Mucosa of stomach (tissue), 1 donor: ENCODE measurements at regions not wholly inside any gene's neighbourhood (a gene's known extent, or its start where the extent isn't known, plus 50 kb on each side); places are given as distances from the start of the nearest gene placed in this dataset.
"Not testable (repeated sequence)": the region's sequence is repeated elsewhere in the genome, so short reads cannot be mapped to it uniquely, and the experiment has no call there.

Experiments used
- H3K27me3 ChIP-seq: one replicate; pipeline ENCODE4 v1.7.0; 2013; ENCODE audit warnings: mild to moderate bottlenecking, low read length; ENCODE audit not compliant: control insufficient read depth, insufficient read depth
- H3K36me3 ChIP-seq: one replicate; pipeline ENCODE4 v1.7.0; 2013; ENCODE audit warnings: low read length; ENCODE audit not compliant: control insufficient read depth, insufficient read depth
- H3K4me1 ChIP-seq: one replicate; pipeline ENCODE4 v1.7.0; 2013; ENCODE audit warnings: mild to moderate bottlenecking, low read length; ENCODE audit not compliant: control insufficient read depth, insufficient read depth
- H3K4me3 ChIP-seq: one replicate; pipeline ENCODE4 v1.7.0; 2013; ENCODE audit warnings: low read length
- H3K9ac ChIP-seq: one replicate; pipeline ENCODE4 v1.7.0; 2013; ENCODE audit warnings: mild to moderate bottlenecking, low read length, moderate library complexity
- H3K9me3 ChIP-seq: one replicate; pipeline ENCODE4 v1.7.0; 2013; ENCODE audit warnings: mild to moderate bottlenecking, low read length, moderate library complexity; ENCODE audit not compliant: control insufficient read depth
- donor health status: Pancreatic carcinoma.

DNA sequence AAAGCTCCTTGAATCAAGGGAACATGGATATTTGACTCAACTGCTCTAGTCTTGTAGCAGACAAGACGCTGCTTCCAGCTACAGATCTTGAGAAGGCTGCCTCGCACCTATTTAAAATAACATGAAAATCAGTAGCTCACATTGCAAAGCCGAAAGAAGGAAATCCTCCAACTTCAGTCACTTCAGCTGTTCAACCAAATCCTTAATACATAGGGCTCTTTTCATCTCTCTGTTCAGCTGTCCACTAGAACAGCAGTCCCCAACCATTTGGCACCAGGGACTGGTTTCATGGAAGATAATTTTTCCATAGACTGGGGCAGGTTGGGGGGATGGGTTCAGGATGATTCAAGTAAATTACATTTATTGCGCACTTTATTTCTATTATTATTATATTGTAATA lies 1116.0 kb upstream of the TMEM132C start:
- Histone ChIP-seq H3K9me3 (no peaks in the 10 kb centered on the region), H3K9ac (no peak overlapping the region), H3K36me3 (no peaks in the 10 kb centered on the region), H3K4me1 (peaks cover 4% of the 10 kb centered on the region), H3K4me3 (no peak overlapping the region), H3K27me3 (no peaks in the 10 kb centered on the region)

- Histone ChIP-seq H3K9me3 (no peaks in the 10 kb centered on the region), H3K4me3 (no peak overlapping the region)
Measured at GRCh38 chr12:127153996-127154395, 1113.0 kb upstream of the TMEM132C start.

GRCh38 chr12:127154830-127155229 lies 1112.1 kb upstream of the TMEM132C start:
- not testable (repeated sequence) for H3K9ac ChIP-seq, H3K27me3 ChIP-seq, H3K36me3 ChIP-seq, H3K4me1 ChIP-seq, H3K4me3 ChIP-seq, H3K9me3 ChIP-seq

More at GRCh38 chr12:127153996-127154395, 1113.0 kb upstream of the TMEM132C start:
- no peaks in the 10 kb centered on the region for H3K4me1 ChIP-seq
- H3K27me3 ChIP-seq: no peaks in the 10 kb centered on the region
- H3K9ac ChIP-seq: no peak overlapping the region
- H3K36me3 ChIP-seq: no peaks in the 10 kb centered on the region

DNA sequence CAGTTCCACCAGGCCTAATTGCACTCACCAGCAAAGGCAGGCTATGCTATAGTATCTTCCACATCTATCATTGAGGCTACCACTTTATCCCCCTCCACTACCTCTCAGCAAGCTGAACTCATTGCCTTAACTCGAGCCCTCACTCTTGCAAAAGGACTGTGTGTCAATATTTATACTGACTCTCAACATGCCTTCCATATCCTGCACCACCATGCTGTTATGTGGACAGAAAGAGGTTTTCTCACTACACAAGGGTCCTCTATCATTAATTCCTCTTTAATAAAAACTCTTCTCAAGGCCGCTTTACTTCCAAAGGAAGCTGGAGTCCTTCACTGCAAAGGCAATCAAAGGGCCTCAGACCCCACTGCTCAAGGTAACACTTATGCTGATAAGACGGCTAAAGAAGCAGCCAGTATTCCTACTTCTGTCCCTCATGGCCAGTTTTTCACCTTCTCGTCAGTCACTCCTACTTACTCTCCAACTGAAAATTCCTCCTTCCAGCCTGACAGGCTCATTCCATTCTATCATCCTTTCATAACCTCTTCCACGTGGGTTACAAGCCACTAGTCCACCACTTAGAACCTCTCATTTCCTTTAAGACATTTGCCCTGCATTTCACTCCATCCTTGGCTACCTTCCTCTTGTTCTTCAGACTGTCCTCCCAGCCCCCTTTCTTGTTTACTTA lies 1110.9 kb upstream of the TMEM132C start:
- H3K4me3 ChIP-seq, H3K36me3 ChIP-seq: not testable (repeated sequence)

DNA sequence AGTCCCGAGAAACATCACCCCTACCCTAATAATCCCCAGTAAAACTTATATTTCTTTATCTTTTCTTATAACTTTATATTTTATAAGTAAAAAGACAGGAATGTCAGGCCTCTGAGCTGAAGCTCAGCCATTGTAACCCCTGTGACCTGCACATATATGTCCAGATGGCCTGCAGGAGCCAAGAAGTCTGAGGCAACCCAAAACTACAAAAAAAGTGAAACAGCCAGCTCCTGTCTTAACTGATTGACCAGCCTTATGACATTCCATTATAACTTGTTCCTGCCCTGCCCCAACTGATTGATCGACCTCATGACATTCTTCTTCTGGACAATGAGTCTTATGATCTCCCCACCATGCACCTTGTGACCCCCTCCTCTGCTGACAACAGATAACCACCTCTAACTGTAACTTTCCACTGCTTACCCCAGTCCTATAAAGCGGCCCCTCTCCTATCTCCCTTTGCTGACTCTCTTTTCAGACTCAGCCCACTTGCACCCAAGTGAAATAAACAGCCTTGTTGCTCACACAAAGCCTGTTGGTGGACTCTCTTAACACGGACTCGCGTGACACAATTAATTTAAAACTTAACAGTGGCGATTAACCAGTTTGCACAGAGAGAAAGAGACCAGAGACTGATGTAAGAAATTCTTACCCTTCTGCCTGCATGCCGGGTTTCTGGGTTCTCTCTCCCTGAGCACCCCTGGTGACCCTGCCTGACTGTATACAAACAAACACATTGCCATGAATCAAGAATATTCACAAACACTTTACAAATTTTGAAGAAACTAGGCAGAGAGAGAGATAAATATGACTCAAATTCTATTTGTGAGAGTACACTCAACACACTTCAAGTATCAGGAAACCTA lies 1109.2 kb upstream of the TMEM132C start:
- not testable (repeated sequence) for H3K4me3 ChIP-seq, H3K4me1 ChIP-seq, H3K36me3 ChIP-seq, H3K9me3 ChIP-seq, H3K27me3 ChIP-seq, H3K9ac ChIP-seq

More for the DNA sequence above, 1110.9 kb upstream of the TMEM132C start:
- not testable (repeated sequence) for H3K9ac ChIP-seq, H3K27me3 ChIP-seq, H3K4me1 ChIP-seq, H3K9me3 ChIP-seq

DNA sequence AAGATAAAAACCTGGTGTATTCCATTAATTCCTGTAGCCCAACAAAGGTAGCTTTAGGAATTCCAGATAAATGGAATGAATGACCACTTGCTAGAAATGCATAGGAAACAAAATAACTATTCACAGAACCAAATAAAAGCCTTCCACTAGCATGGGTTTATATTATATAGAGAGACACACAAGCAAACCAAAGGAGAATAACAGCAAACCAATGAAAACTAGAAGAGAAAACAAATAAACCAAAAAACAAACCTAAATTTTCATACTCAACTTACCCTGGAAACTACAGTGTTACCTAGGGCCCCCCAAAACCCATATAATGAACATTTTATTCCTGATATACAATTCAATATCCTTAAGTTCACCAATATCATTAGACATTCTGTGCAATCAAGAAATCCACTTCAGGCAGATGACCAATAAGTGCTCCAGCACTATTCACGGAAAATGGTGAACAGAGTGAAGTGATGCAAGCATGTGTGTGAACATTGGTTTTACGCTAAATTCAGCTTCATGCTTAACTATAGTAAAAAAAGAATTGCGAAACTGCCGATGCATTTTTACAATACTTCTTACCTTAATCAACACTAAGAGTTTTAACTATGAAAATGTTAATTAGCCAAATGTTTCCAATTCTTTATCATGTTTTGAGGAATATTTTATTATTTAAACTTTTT lies 1108.4 kb upstream of the TMEM132C start:
- Histone ChIP-seq H3K27me3 (no peaks in the 10 kb centered on the region), H3K9ac (no peak overlapping the region), H3K4me1 (no peaks in the 10 kb centered on the region), H3K36me3 (no peaks in the 10 kb centered on the region), H3K4me3 (no peak overlapping the region), H3K9me3 (no peaks in the 10 kb centered on the region)

- Histone ChIP-seq H3K4me1 (peaks cover 2% of the 10 kb centered on the region), H3K4me3 (no peak overlapping the region), H3K36me3 (no peaks in the 10 kb centered on the region), H3K9me3 (no peaks in the 10 kb centered on the region), H3K27me3 (no peaks in the 10 kb centered on the region), H3K9ac (no peak overlapping the region)
Measured at GRCh38 chr12:127161466-127161865, 1105.5 kb upstream of the TMEM132C start.

DNA sequence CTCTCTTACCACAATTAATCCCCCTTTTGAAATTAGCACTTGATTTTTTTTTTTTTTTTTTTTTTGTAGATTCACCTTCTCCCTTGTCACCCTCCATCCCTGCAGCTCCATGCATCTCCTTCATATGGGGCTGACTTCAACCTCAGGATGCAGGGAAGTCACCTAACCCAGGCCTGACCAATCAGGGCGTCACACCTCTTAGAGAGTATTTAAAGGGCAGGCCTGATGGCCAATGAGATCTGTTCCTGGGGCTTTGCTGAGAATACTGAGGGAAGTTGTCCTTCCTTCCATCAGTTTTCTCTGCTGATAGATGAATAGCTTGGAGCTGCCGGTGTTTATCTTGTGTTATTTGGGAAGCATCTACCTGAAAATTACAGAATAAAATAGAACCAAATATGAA lies 1104.7 kb upstream of the TMEM132C start:
- no peaks in the 10 kb centered on the region for H3K9me3 ChIP-seq
- H3K4me3 ChIP-seq: no peak overlapping the region
- H3K36me3 ChIP-seq: no peaks in the 10 kb centered on the region
- peaks cover 4% of the 10 kb centered on the region for H3K4me1 ChIP-seq
- no peaks in the 10 kb centered on the region for H3K27me3 ChIP-seq
- no peak overlapping the region for H3K9ac ChIP-seq

DNA sequence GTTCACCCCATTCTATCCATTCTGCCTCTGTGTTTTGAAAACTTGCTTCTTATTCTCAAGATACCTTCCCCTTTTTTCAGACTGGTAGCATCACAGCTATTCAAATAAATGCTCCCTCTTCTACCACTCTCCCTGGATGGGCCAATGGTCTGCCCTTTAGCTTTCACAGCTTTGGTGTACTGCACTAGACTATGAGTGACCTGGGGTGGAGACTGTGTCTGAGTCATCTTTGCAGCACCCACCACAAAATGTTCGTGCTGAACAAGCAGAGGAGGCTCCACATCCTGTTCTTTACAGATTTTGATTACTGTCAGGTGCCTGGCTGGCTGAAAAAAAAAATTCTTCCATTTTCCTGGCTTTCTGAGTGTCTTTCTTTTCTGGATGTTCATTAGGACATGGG lies 1104.1 kb upstream of the TMEM132C start:
- Histone ChIP-seq H3K36me3 (no peaks in the 10 kb centered on the region), H3K9ac (no peak overlapping the region), H3K27me3 (no peaks in the 10 kb centered on the region), H3K9me3 (no peaks in the 10 kb centered on the region), H3K4me3 (no peak overlapping the region), H3K4me1 (peaks cover 4% of the 10 kb centered on the region)

GRCh38 chr12:127165567-127166392 lies 1101.2 kb upstream of the TMEM132C start:
- Histone ChIP-seq H3K4me3 (no peak overlapping the region), H3K4me1 (peaks cover 4% of the 10 kb centered on the region), H3K27me3 (peaks cover under 1% of the 10 kb centered on the region), H3K9ac (peak overlapping the region; percentile 39), H3K9me3 (no peaks in the 10 kb centered on the region), H3K36me3 (no peaks in the 10 kb centered on the region)

GRCh38 chr12:127169321-127170181 lies 1097.4 kb upstream of the TMEM132C start:
- no peak overlapping the region for H3K9ac ChIP-seq
- no peaks in the 10 kb centered on the region for H3K36me3 ChIP-seq
- H3K9me3 ChIP-seq: no peaks in the 10 kb centered on the region
- H3K4me3 ChIP-seq: no peak overlapping the region
- H3K4me1 ChIP-seq: peaks cover 4% of the 10 kb centered on the region
- H3K27me3 ChIP-seq: peaks cover 4% of the 10 kb centered on the region
